Thyroid gland (tissue), 4 donors: ENCODE measurements at regions not wholly inside any gene's neighbourhood (a gene's known extent, or its start where the extent isn't known, plus 50 kb on each side); places are given as distances from the start of the nearest gene placed in this dataset.

Experiments used
- CTCF ChIP-seq, 6 experiments: fragments of 200-600 bp in 3 of 6; fragments of 450-650 bp in 3 of 6; sonication (generic) in 3 of 6; IDR thresholded peaks; one replicate each; pipeline ENCODE4 v1.5.1; 2016 to 2019; ENCODE audit warnings: antibody characterized with exemption in 6 of 6, mild to moderate bottlenecking in 2 of 6, inconsistent platforms in 1 of 6, moderate library complexity in 1 of 6
- POLR2A ChIP-seq, 2 donors: fragments of 450-650 bp; IDR thresholded peaks; one replicate each; pipeline ENCODE4 v1.6.1; 2017; ENCODE audit warnings: antibody characterized with exemption in 2 of 2, mild to moderate bottlenecking in 2 of 2, moderate library complexity in 1 of 2

GRCh38 chr2:138391946-138392345 lies 109.6 kb upstream of the SPOPL start:
- TF ChIP-seq CTCF (IDR thresholded peaks at IDR 0.05) (no peak), POLR2A (IDR thresholded peaks at IDR 0.05) (no peak)
